Panc1 (cell line): ENCODE measurements at regions not wholly inside any gene's neighbourhood (a gene's known extent, or its start where the extent isn't known, plus 50 kb on each side); places are given as distances from the start of the nearest gene placed in this dataset.

Experiments
- ATAC-seq: fragments of 200-7000 bp; cut with Tn5 transposase; 2 replicates; pipeline ENCODE4 v1.9.1; 2020; ENCODE audit warnings: mild to moderate bottlenecking, moderate library complexity
- BruUV-seq: library from RNA; stranded (reverse); fragments of 400-500 nt; replicated peaks from 2 replicates; lab custom pipeline; 2021; lab: Mats Ljungman, UMichigan
- CTCF ChIA-PET: fragments of 300-600 bp; sonication (Branson Sonifier 250); formaldehyde crosslinking; loops from one replicate; lab custom pipeline; 2022; ENCODE audit warnings: antibody characterized with exemption; lab: Charles Lee
- POLR2A ChIA-PET: fragments of 300-600 bp; sonication (Branson Sonifier 250); formaldehyde crosslinking; loops from one replicate; lab custom pipeline; 2022; ENCODE audit warnings: antibody characterized with exemption; lab: Charles Lee
- DNase-seq: peaks from one replicate; pipeline ENCODE4 v3.0.0-alpha.2; 2010; ENCODE audit warnings: low read depth, low spot score
- H3K27ac ChIP-seq: 2 replicates; pipeline ENCODE4 v1.5.1; 2011; ENCODE audit warnings: mild to moderate bottlenecking, low read length, inconsistent platforms
- H3K27me3 ChIP-seq: fragments of 200-500 bp; sonication (Bioruptor generic); 2 replicates; pipeline ENCODE4 v1.6.0; 2014; ENCODE audit warnings: low read length, inconsistent platforms; ENCODE audit not compliant: control insufficient read depth, insufficient read depth
- H3K36me3 ChIP-seq: fragments of 200-500 bp; sonication (Bioruptor generic); 2 replicates; pipeline ENCODE4 v1.5.1; 2014; ENCODE audit warnings: inconsistent platforms, mild to moderate bottlenecking, low read length, moderate library complexity; ENCODE audit not compliant: control insufficient read depth, insufficient read depth
- H3K4me1 ChIP-seq: 2 replicates; pipeline ENCODE4 v1.5.1; 2011; ENCODE audit warnings: inconsistent platforms, mild to moderate bottlenecking, low read length, moderate library complexity; ENCODE audit not compliant: control insufficient read depth, insufficient read depth
- H3K4me3 ChIP-seq, 2 experiments: 2 replicates each; pipeline ENCODE4 v1.5.1; 2011 to 2012; ENCODE audit warnings: low read depth in 2 of 2, low read length in 2 of 2, mild to moderate bottlenecking in 2 of 2, inconsistent platforms in 1 of 2, moderate library complexity in 1 of 2
- H3K9me3 ChIP-seq: fragments of 200-500 bp; sonication (Bioruptor generic); 2 replicates; pipeline ENCODE4 v1.5.1; 2014; ENCODE audit warnings: low read depth, mild to moderate bottlenecking, inconsistent platforms, low read length, moderate library complexity; ENCODE audit not compliant: control insufficient read depth, insufficient read depth
- POLR2AphosphoS5 ChIP-seq: IDR thresholded peaks from 2 replicates; pipeline ENCODE4 v1.6.1; 2012; ENCODE audit warnings: mild to moderate bottlenecking, low read depth, low read length, moderate library complexity
- SIN3A ChIP-seq: IDR thresholded peaks from 2 replicates; pipeline ENCODE4 v1.6.1; 2012; ENCODE audit warnings: low read depth, mild to moderate bottlenecking, low read length, moderate library complexity, borderline replicate concordance; ENCODE audit not compliant: insufficient read depth
- TCF7L2 ChIP-seq: IDR thresholded peaks from 2 replicates; pipeline ENCODE4 v1.6.1; 2011; ENCODE audit warnings: mild to moderate bottlenecking, low read depth, low read length, inconsistent platforms
- in situ Hi-C: cut with HindIII; loops from 2 replicates; pipeline ENCODE4 v1.10.0; 2016; ENCODE audit warnings: low sequenced_read_pairs, low pct_unique_long_range_greater_than_20kb
- intact Hi-C: fragments of 100-400 bp; cut with micrococcal nuclease; formaldehyde crosslinking; loops from one replicate; pipeline ENCODE4 v1.10.0; 2022; ENCODE audit not compliant: unreplicated experiment
- TF ChIP-seq, protein P1 (sequence below), 2 experiments: IDR thresholded peaks; 2 replicates each; pipeline ENCODE4 v1.6.1; 2011 to 2012; ENCODE audit warnings: low read depth in 2 of 2, control low read depth in 1 of 2, low read length in 1 of 2, mild to moderate bottlenecking in 1 of 2, moderate library complexity in 1 of 2; ENCODE audit not compliant: insufficient read depth in 1 of 2
- TF ChIP-seq, protein P2 (sequence below): fragments of 450-650 bp; IDR thresholded peaks from 2 replicates; pipeline ENCODE4 v1.5.1; 2017; ENCODE audit warnings: mild to moderate bottlenecking

DNA sequence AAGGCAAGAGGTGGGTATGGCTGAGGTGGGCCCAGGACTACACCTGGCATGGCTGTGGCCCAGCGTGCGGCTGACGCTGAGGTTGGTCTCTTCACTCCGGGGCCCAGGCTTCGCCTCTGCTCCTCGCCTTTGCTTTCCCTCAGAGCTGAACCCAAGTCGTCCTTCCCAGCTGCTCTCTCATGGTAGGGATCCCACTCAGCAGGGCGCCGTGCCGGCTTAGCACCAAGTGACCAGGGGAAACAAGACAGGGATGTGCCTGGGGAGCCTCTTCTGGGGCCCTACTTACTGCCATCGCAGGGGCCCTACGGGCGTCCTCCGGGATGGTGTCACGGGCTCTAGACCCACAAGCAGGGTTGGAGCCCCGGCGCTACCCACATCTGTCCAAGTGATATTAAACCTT lies 138.1 kb upstream of the ALKAL2 start:
- DNase-seq (no peak), ATAC-seq (no peak)
- Histone ChIP-seq H3K4me3 (no peak overlapping the region), H3K27ac (no peak overlapping the region), H3K36me3 (no peaks in the 10 kb centered on the region), H3K9me3 (no peaks in the 10 kb centered on the region), H3K4me1 (no peaks in the 10 kb centered on the region), H3K27me3 (no peaks in the 10 kb centered on the region)
- ChIA-PET CTCF (no interaction called here), POLR2A (no interaction called here)
- intact Hi-C loops (no loop called here), in situ Hi-C loops (no loop called here)
- no TSS peak for BruUV-seq
- TF ChIP-seq, protein P1, sequence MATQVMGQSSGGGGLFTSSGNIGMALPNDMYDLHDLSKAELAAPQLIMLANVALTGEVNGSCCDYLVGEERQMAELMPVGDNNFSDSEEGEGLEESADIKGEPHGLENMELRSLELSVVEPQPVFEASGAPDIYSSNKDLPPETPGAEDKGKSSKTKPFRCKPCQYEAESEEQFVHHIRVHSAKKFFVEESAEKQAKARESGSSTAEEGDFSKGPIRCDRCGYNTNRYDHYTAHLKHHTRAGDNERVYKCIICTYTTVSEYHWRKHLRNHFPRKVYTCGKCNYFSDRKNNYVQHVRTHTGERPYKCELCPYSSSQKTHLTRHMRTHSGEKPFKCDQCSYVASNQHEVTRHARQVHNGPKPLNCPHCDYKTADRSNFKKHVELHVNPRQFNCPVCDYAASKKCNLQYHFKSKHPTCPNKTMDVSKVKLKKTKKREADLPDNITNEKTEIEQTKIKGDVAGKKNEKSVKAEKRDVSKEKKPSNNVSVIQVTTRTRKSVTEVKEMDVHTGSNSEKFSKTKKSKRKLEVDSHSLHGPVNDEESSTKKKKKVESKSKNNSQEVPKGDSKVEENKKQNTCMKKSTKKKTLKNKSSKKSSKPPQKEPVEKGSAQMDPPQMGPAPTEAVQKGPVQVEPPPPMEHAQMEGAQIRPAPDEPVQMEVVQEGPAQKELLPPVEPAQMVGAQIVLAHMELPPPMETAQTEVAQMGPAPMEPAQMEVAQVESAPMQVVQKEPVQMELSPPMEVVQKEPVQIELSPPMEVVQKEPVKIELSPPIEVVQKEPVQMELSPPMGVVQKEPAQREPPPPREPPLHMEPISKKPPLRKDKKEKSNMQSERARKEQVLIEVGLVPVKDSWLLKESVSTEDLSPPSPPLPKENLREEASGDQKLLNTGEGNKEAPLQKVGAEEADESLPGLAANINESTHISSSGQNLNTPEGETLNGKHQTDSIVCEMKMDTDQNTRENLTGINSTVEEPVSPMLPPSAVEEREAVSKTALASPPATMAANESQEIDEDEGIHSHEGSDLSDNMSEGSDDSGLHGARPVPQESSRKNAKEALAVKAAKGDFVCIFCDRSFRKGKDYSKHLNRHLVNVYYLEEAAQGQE (IDR thresholded peaks at IDR 0.05; ENCODE audit: insufficient read depth in 1 of 2, low read depth in 2 of 2, low read length in 1 of 2): no peak
- TF ChIP-seq, protein P2, sequence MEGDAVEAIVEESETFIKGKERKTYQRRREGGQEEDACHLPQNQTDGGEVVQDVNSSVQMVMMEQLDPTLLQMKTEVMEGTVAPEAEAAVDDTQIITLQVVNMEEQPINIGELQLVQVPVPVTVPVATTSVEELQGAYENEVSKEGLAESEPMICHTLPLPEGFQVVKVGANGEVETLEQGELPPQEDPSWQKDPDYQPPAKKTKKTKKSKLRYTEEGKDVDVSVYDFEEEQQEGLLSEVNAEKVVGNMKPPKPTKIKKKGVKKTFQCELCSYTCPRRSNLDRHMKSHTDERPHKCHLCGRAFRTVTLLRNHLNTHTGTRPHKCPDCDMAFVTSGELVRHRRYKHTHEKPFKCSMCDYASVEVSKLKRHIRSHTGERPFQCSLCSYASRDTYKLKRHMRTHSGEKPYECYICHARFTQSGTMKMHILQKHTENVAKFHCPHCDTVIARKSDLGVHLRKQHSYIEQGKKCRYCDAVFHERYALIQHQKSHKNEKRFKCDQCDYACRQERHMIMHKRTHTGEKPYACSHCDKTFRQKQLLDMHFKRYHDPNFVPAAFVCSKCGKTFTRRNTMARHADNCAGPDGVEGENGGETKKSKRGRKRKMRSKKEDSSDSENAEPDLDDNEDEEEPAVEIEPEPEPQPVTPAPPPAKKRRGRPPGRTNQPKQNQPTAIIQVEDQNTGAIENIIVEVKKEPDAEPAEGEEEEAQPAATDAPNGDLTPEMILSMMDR: no peak
- TF ChIP-seq TCF7L2 (no peak), POLR2AphosphoS5 (no peak), SIN3A (no peak)

DNA sequence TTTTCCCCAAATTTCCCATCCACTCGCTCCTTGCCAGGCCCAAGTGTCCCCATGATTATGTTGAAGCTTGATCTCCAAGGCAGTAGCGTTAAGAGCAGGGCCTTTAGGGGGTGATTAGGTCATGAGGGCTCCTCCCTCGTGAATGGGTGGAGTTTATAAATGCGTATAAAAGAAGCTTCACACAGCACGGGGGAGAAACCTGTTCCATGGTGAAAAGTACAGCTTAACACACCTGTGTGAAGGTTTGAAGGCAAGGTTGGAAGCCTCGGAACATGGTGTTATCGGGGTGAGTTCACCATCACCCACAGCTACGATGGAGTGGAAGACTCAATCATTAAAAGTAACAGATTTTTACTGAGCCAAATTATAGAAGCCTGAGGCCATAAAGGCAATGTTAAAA lies 137.4 kb upstream of the ALKAL2 start:
- POLR2A ChIA-PET: no interaction called here
- no peak for ATAC-seq

More for the DNA sequence above, 137.4 kb upstream of the ALKAL2 start:
- CTCF ChIA-PET: no interaction called here
- Histone ChIP-seq H3K36me3 (no peaks in the 10 kb centered on the region), H3K27ac (no peak overlapping the region), H3K4me3 (no peak overlapping the region), H3K4me1 (no peaks in the 10 kb centered on the region), H3K27me3 (no peaks in the 10 kb centered on the region), H3K9me3 (no peaks in the 10 kb centered on the region)
- no TSS peak for BruUV-seq
- in situ Hi-C loops: no loop called here
- intact Hi-C loops: no loop called here
- TF ChIP-seq POLR2AphosphoS5: no peak
- TF ChIP-seq, protein P1 (IDR thresholded peaks at IDR 0.05; ENCODE audit: insufficient read depth in 1 of 2, low read depth in 2 of 2, low read length in 1 of 2): no peak
- TF ChIP-seq, protein P2: no peak
- TF ChIP-seq TCF7L2: no peak
- no peak for TF ChIP-seq SIN3A
- DNase-seq: no peak
